B cell (primary cell): ENCODE measurements at regions not wholly inside any gene's neighbourhood (a gene's known extent, or its start where the extent isn't known, plus 50 kb on each side); places are given as distances from the start of the nearest gene placed in this dataset.

Source experiments
- ATAC-seq: fragments of 200-7000 bp; cut with Tn5 transposase; one replicate; pipeline ENCODE4 v1.10.0; 2021; ENCODE audit warnings: low read depth, mild to moderate bottlenecking, moderate number of reproducible peaks, moderate library complexity
- CTCF ChIA-PET: fragments of 350-600 bp; sonication (Branson Sonifier 250); formaldehyde crosslinking; loops from one replicate; lab custom pipeline; 2021; ENCODE audit warnings: antibody characterized with exemption, inconsistent platforms; lab: Charles Lee
- POLR2A ChIA-PET: fragments of 350-600 bp; sonication (Branson Sonifier 250); formaldehyde crosslinking; loops from one replicate; lab custom pipeline; 2021; ENCODE audit warnings: antibody characterized with exemption; lab: Charles Lee
- DNase-seq: peaks from one replicate; pipeline ENCODE4 v3.0.0; 2013
- H2AFZ ChIP-seq: 2 replicates; pipeline ENCODE4 v1.6.1; 2012; ENCODE audit warnings: mild to moderate bottlenecking, low read depth, low read length; ENCODE audit not compliant: insufficient read depth, poor library complexity, severe bottlenecking
- H3K27ac ChIP-seq, 2 donors: 1 replicate in 1 of 2; 2 replicates in 1 of 2; pipeline ENCODE4 v1.5.1; 2012 to 2013; ENCODE audit warnings: low read length in 2 of 2, mild to moderate bottlenecking in 2 of 2, moderate library complexity in 1 of 2
- H3K27me3 ChIP-seq, 4 experiments: fragments of 200-600 bp in 1 of 4; sonication (generic) in 1 of 4; replicated peaks in 1 of 4; 1 replicate in 2 of 4; 2 replicates in 2 of 4; pipeline versions ENCODE4 v1.6.1 to v1.7.0; 2013 to 2016; ENCODE audit warnings: low read length in 3 of 4, mild to moderate bottlenecking in 2 of 4, mixed read lengths in 1 of 4, moderate library complexity in 1 of 4; ENCODE audit not compliant: insufficient read depth in 4 of 4, control insufficient read depth in 3 of 4; ENCODE audit errors: control extremely low read depth in 1 of 4
- H3K36me3 ChIP-seq, 2 experiments: replicated peaks in 1 of 2; 1 replicate in 1 of 2; 2 replicates in 1 of 2; pipeline versions ENCODE4 v1.6.1 to v1.7.1; 2013; ENCODE audit warnings: low read length in 1 of 2; ENCODE audit not compliant: insufficient read depth in 2 of 2, control insufficient read depth in 1 of 2; ENCODE audit errors: control extremely low read depth in 1 of 2, extremely low read depth in 1 of 2
- H3K4me1 ChIP-seq, 2 donors: fragments of 200-600 bp in 1 of 2; sonication (generic) in 1 of 2; 1 replicate in 1 of 2; 2 replicates in 1 of 2; pipeline versions ENCODE4 v1.5.1 to v1.6.1; 2013 to 2017; ENCODE audit warnings: low read length in 2 of 2; ENCODE audit not compliant: control insufficient read depth in 2 of 2, insufficient read depth in 2 of 2
- H3K4me2 ChIP-seq: replicated peaks from 2 replicates; pipeline ENCODE3; 2012; ENCODE audit warnings: mild to moderate bottlenecking, low read depth, low read length; ENCODE audit not compliant: poor library complexity, severe bottlenecking
- H3K4me3 ChIP-seq, 5 experiments: fragments of 200-600 bp in 1 of 5; sonication (generic) in 1 of 5; 1 replicate in 3 of 5; 2 replicates in 2 of 5; pipeline versions ENCODE4 v1.5.1 to v1.7.0; 2011 to 2016; ENCODE audit warnings: low read length in 4 of 5, mild to moderate bottlenecking in 4 of 5, low read depth in 2 of 5, control low read depth in 1 of 5, moderate library complexity in 1 of 5; ENCODE audit not compliant: insufficient read depth in 1 of 5; ENCODE audit errors: control extremely low read depth in 1 of 5, extremely low read depth in 1 of 5
- H3K79me2 ChIP-seq: fragments of 200-600 bp; sonication (generic); one replicate; pipeline ENCODE4 v1.6.0; 2016; ENCODE audit warnings: low read length; ENCODE audit not compliant: control insufficient read depth, insufficient read depth
- H3K9ac ChIP-seq: fragments of 200-600 bp; sonication (generic); 2 replicates; pipeline ENCODE4 v1.6.1; 2017; ENCODE audit warnings: mild to moderate bottlenecking, low read length, moderate library complexity
- H3K9me3 ChIP-seq, 3 donors: one replicate each; pipeline versions ENCODE4 v1.6.1 to v1.7.1; 2013; ENCODE audit warnings: low read length in 2 of 3; ENCODE audit not compliant: control insufficient read depth in 2 of 3, insufficient read depth in 1 of 3; ENCODE audit errors: control extremely low read depth in 1 of 3
- H4K20me1 ChIP-seq: 2 replicates; pipeline ENCODE4 v1.6.0; 2012; ENCODE audit warnings: mild to moderate bottlenecking, low read length; ENCODE audit not compliant: insufficient read depth, control insufficient read depth, poor library complexity, severe bottlenecking
- H3K27ac Mint-ChIP-seq: one replicate; pipeline ENCODE4 v1.8.0; 2021; ENCODE audit warnings: mixed read lengths
- H3K27me3 Mint-ChIP-seq: one replicate; pipeline ENCODE4 v1.8.0; 2021; ENCODE audit warnings: mixed read lengths
- H3K4me1 Mint-ChIP-seq: one replicate; pipeline ENCODE4 v1.8.0; 2021; ENCODE audit warnings: mixed read lengths
- H3K4me3 Mint-ChIP-seq: one replicate; pipeline ENCODE4 v1.8.0; 2021; ENCODE audit warnings: mixed read lengths
- H3K9me3 Mint-ChIP-seq: one replicate; pipeline ENCODE4 v1.8.0; 2022; ENCODE audit warnings: mixed read lengths; ENCODE audit not compliant: insufficient read depth
- CTCF ChIP-seq: fragments of 200-600 bp; IDR thresholded peaks from one replicate; pipeline ENCODE4 v1.8.0; 2022; ENCODE audit warnings: antibody characterized with exemption, mild to moderate bottlenecking
- EZH2 ChIP-seq: IDR thresholded peaks from 2 replicates; pipeline ENCODE4 v1.6.1; 2012; ENCODE audit warnings: borderline replicate concordance, low read depth, mild to moderate bottlenecking, moderate library complexity, low read length; ENCODE audit not compliant: insufficient read depth, poor library complexity, severe bottlenecking
- WGBS: methylation state at CpG from one replicate; pipeline ENCODE4 v1.1.5; 2013; ENCODE audit warnings: missing lambda C conversion rate; ENCODE audit not compliant: insufficient coverage; 5-methylcytosine and 5-hydroxymethylcytosine counted together
- intact Hi-C: fragments of 100-400 bp; cut with micrococcal nuclease; formaldehyde crosslinking; loops from one replicate; pipeline ENCODE4 v1.10.0; 2022

GRCh38 chr3:6600237-6600636 is 260.7 kb upstream of the GRM7 start:
- H3K4me3 ChIP-seq = no peak overlapping the region
- no peaks in the 10 kb centered on the region for H3K36me3 ChIP-seq
- TF ChIP-seq CTCF (no peak), EZH2 (no peak)
- no peak overlapping the region for H3K27ac ChIP-seq
- no peaks in the 10 kb centered on the region for H4K20me1 ChIP-seq
- no peaks in the 10 kb centered on the region for H3K9me3 ChIP-seq
- no peak overlapping the region for H3K27ac Mint-ChIP-seq
- H3K27me3 Mint-ChIP-seq = no peaks in the 10 kb centered on the region
- no peak overlapping the region for H2AFZ ChIP-seq
- 82% methylated on average over 1 of the region's 2 CpGs for WGBS
- H3K4me1 Mint-ChIP-seq = no peaks in the 10 kb centered on the region
- H3K79me2 ChIP-seq = no peaks in the 10 kb centered on the region
- no peak overlapping the region for H3K4me3 Mint-ChIP-seq
- intact Hi-C loops = no loop called here
- no peak for DNase-seq
- H3K4me2 ChIP-seq = no peak overlapping the region
- ChIA-PET POLR2A (no interaction called here), CTCF (no interaction called here)
- H3K9ac ChIP-seq = no peak overlapping the region
- H3K9me3 Mint-ChIP-seq = no peaks in the 10 kb centered on the region
- no peak for ATAC-seq
- no peaks in the 10 kb centered on the region for H3K27me3 ChIP-seq
- H3K4me1 ChIP-seq = no peaks in the 10 kb centered on the region

DNA sequence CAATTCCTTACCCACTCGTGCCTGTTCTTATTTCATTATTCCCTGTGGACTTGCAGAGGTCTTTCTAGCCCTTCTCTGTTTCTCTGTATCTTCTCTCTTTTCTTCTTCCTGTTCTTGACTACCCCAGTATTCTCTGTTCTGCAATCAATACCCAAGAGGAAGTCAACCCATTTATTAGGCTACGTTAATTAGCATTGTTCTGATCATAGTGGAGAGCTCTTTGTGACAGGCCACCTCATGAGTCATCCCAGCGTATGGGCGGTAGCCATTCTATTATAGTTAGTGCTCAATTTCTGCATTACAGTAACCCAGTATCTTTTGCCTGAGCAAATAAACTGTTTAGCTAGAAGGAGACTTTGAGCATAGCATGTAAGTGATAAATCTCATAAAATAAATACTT is 259.5 kb upstream of the GRM7 start:
- H3K27me3 Mint-ChIP-seq = no peaks in the 10 kb centered on the region
- no peak overlapping the region for H3K27ac Mint-ChIP-seq
- H3K27ac ChIP-seq = no peak overlapping the region
- no peak overlapping the region for H3K9ac ChIP-seq
- 88% methylated on average over 1 of the region's 4 CpGs for WGBS
- H4K20me1 ChIP-seq = no peaks in the 10 kb centered on the region
- no peaks in the 10 kb centered on the region for H3K27me3 ChIP-seq
- no peaks in the 10 kb centered on the region for H3K79me2 ChIP-seq
- H3K4me2 ChIP-seq = no peak overlapping the region
- TF ChIP-seq CTCF = no peak
- TF ChIP-seq EZH2 = no peak
- DNase-seq (no peak), ATAC-seq (no peak)
- H3K9me3 Mint-ChIP-seq = peaks cover 2% of the 10 kb centered on the region
- intact Hi-C loops = no loop called here
- CTCF ChIA-PET = no interaction called here
- H2AFZ ChIP-seq = no peak overlapping the region
- no peaks in the 10 kb centered on the region for H3K4me1 ChIP-seq
- no peaks in the 10 kb centered on the region for H3K4me1 Mint-ChIP-seq
- H3K9me3 ChIP-seq = no peaks in the 10 kb centered on the region
- no peaks in the 10 kb centered on the region for H3K36me3 ChIP-seq
- no peak overlapping the region for H3K4me3 Mint-ChIP-seq
- H3K4me3 ChIP-seq = no peak overlapping the region
- POLR2A ChIA-PET = no interaction called here
